ENCODE measurements at regions not wholly inside any gene's neighbourhood (a gene's known extent, or its start where the extent isn't known, plus 50 kb on each side); places are given as distances from the start of the nearest gene placed in this dataset.

GRCh38 chr2:145691659-145692058 is 1171.7 kb upstream of the ZEB2 start:
- ATAC-seq (no peak), DNase-seq (no peak)
- H3K9me3 ChIP-seq: no peaks in the 10 kb centered on the region
- no peak overlapping the region for H3K4me3 ChIP-seq
- H3K27ac ChIP-seq: no peak overlapping the region
- TF ChIP-seq CTCF (IDR thresholded peaks at IDR 0.05): no peak
- no peaks in the 10 kb centered on the region for H3K27me3 ChIP-seq
- no peaks in the 10 kb centered on the region for H3K4me1 ChIP-seq
- no peaks in the 10 kb centered on the region for H3K36me3 ChIP-seq
- intact Hi-C loops (cut with DNase I): no loop called here

GRCh38 chr2:145690183-145690778 is 1170.4 kb upstream of the ZEB2 start:
- ATAC-seq (no peak), DNase-seq (no peak)
- Histone ChIP-seq H3K27ac (no peak overlapping the region), H3K27me3 (no peaks in the 10 kb centered on the region), H3K9me3 (no peaks in the 10 kb centered on the region), H3K36me3 (no peaks in the 10 kb centered on the region), H3K4me3 (no peak overlapping the region), H3K4me1 (no peaks in the 10 kb centered on the region)
- no peak for TF ChIP-seq CTCF (IDR thresholded peaks at IDR 0.05)
- intact Hi-C loops (cut with DNase I): no loop called here

GRCh38 chr2:145689277-145689676 is 1169.4 kb upstream of the ZEB2 start:
- H3K4me1 ChIP-seq: no peaks in the 10 kb centered on the region
- H3K9me3 ChIP-seq: no peaks in the 10 kb centered on the region
- no peaks in the 10 kb centered on the region for H3K27me3 ChIP-seq
- ATAC-seq (no peak), DNase-seq (no peak)
- H3K36me3 ChIP-seq: no peaks in the 10 kb centered on the region
- no peak overlapping the region for H3K4me3 ChIP-seq
- H3K27ac ChIP-seq: no peak overlapping the region
- no peak for TF ChIP-seq CTCF (IDR thresholded peaks at IDR 0.05)
- intact Hi-C loops (cut with DNase I): no loop called here

- ATAC-seq (no peak), DNase-seq (no peak)
- Histone ChIP-seq H3K9me3 (no peaks in the 10 kb centered on the region), H3K4me1 (no peaks in the 10 kb centered on the region), H3K4me3 (no peak overlapping the region), H3K27me3 (no peaks in the 10 kb centered on the region), H3K27ac (no peak overlapping the region), H3K36me3 (no peaks in the 10 kb centered on the region)
- intact Hi-C loops (cut with DNase I): no loop called here
- TF ChIP-seq CTCF (IDR thresholded peaks at IDR 0.05): no peak
Observed at GRCh38 chr2:145688156-145688555, 1168.2 kb upstream of the ZEB2 start.

GRCh38 chr2:145687442-145688134 is 1167.7 kb upstream of the ZEB2 start:
- TF ChIP-seq CTCF (IDR thresholded peaks at IDR 0.05): no peak
- Histone ChIP-seq H3K36me3 (no peaks in the 10 kb centered on the region), H3K9me3 (no peaks in the 10 kb centered on the region), H3K27me3 (no peaks in the 10 kb centered on the region), H3K27ac (no peak overlapping the region), H3K4me3 (no peak overlapping the region), H3K4me1 (no peaks in the 10 kb centered on the region)
- intact Hi-C loops (cut with DNase I): no loop called here
- DNase-seq (no peak), ATAC-seq (peak; percentile 96)
